SK-N-SH (cell line): ENCODE measurements at regions not wholly inside any gene's neighbourhood (a gene's known extent, or its start where the extent isn't known, plus 50 kb on each side); places are given as distances from the start of the nearest gene placed in this dataset.

ENCODE experiments used
- CTCF ChIA-PET: fragments of 300-600, 350-600 bp; formaldehyde crosslinking; extraction: SDS; loops from one replicate; lab custom pipeline; 2021; lab: Yijun Ruan, JAX
- POLR2A ChIA-PET: fragments of 350-600 bp; sonication (Branson Sonifier 250); formaldehyde crosslinking; extraction: SDS; loops from one replicate; lab custom pipeline; 2020; ENCODE audit warnings: antibody characterized with exemption, inconsistent platforms; lab: Yijun Ruan, JAX
- DNase-seq: peaks from one replicate; pipeline ENCODE4 v3.0.0; 2012
- H2AFZ ChIP-seq: fragments of 200-600 bp; sonication (generic); 2 replicates; pipeline ENCODE4 v1.8.1; 2016; ENCODE audit warnings: antibody characterized with exemption, mild to moderate bottlenecking, low read depth
- H3F3A ChIP-seq: fragments of 200-600 bp; sonication (generic); replicated peaks from 2 replicates; pipeline ENCODE3; 2016; ENCODE audit warnings: antibody characterized with exemption, mild to moderate bottlenecking; ENCODE audit not compliant: insufficient read depth
- H3K27ac ChIP-seq, 2 experiments: fragments of 200-500 bp in 1 of 2; fragments of 200-600 bp in 1 of 2; sonication (Bioruptor generic) in 1 of 2; sonication (generic), shearing (Covaris generic) in 1 of 2; 2 replicates each; pipeline versions ENCODE4 v1.5.1 to v1.6.1; 2014 to 2016; ENCODE audit warnings: low read depth in 2 of 2, inconsistent platforms in 1 of 2, low read length in 1 of 2, mild to moderate bottlenecking in 1 of 2, mixed read lengths in 1 of 2
- H3K27me3 ChIP-seq: fragments of 200-600 bp; sonication (generic), shearing (Covaris generic); 2 replicates; pipeline ENCODE4 v1.6.1; 2016; ENCODE audit warnings: mixed run types; ENCODE audit not compliant: insufficient read depth
- H3K36me3 ChIP-seq, 2 experiments: fragments of 200-500 bp in 1 of 2; fragments of 200-600 bp in 1 of 2; sonication (Bioruptor generic) in 1 of 2; sonication (generic) in 1 of 2; replicated peaks in 1 of 2; 2 replicates each; pipeline versions ENCODE3 to v1.5.1; 2014 to 2016; ENCODE audit warnings: low read length in 1 of 2, mild to moderate bottlenecking in 1 of 2; ENCODE audit not compliant: insufficient read depth in 2 of 2, control insufficient read depth in 1 of 2
- H3K4me1 ChIP-seq, 2 experiments: fragments of 200-500 bp in 1 of 2; fragments of 200-600 bp in 1 of 2; sonication (Bioruptor generic) in 1 of 2; sonication (generic), shearing (Covaris generic) in 1 of 2; 2 replicates each; pipeline versions ENCODE4 v1.5.1 to v1.6.1; 2014 to 2016; ENCODE audit warnings: low read depth in 1 of 2, low read length in 1 of 2, mixed run types in 1 of 2; ENCODE audit not compliant: insufficient read depth in 2 of 2, control insufficient read depth in 1 of 2
- H3K4me2 ChIP-seq: fragments of 200-600 bp; sonication (generic), shearing (Covaris generic); 2 replicates; pipeline ENCODE4 v1.6.1; 2017; ENCODE audit warnings: mixed run types
- H3K4me3 ChIP-seq, 2 experiments: fragments of 200-500 bp in 1 of 2; fragments of 200-600 bp in 1 of 2; sonication (Bioruptor generic) in 1 of 2; sonication (generic), shearing (Covaris generic) in 1 of 2; 2 replicates each; pipeline versions ENCODE4 v1.5.1 to v1.8.1; 2014 to 2016; ENCODE audit warnings: low read depth in 2 of 2, inconsistent platforms in 1 of 2, low read length in 1 of 2, mild to moderate bottlenecking in 1 of 2, mixed read lengths in 1 of 2, moderate library complexity in 1 of 2
- H3K79me2 ChIP-seq: fragments of 200-600 bp; sonication (generic); 2 replicates; pipeline ENCODE4 v1.8.1; 2017; ENCODE audit warnings: mild to moderate bottlenecking; ENCODE audit not compliant: insufficient read depth
- H3K9ac ChIP-seq: fragments of 200-600 bp; sonication (generic); 2 replicates; pipeline ENCODE4 v1.6.1; 2017; ENCODE audit warnings: mixed run types
- H3K9me2 ChIP-seq: fragments of 200-600 bp; sonication (generic); 2 replicates; pipeline ENCODE4 v1.6.1; 2017; ENCODE audit warnings: mixed run types
- H3K9me3 ChIP-seq: fragments of 200-600 bp; sonication (generic); 2 replicates; pipeline ENCODE4 v1.6.1; 2017; ENCODE audit warnings: mixed run types, mild to moderate bottlenecking, moderate library complexity
- H4K20me1 ChIP-seq: fragments of 200-600 bp; sonication (generic); 2 replicates; pipeline ENCODE4 v1.6.1; 2017; ENCODE audit warnings: mild to moderate bottlenecking, mixed run types; ENCODE audit not compliant: insufficient read depth
- FOSL2 ChIP-seq: IDR thresholded peaks from 2 replicates; pipeline ENCODE4 v1.4.0; 2012; ENCODE audit warnings: low read depth, mild to moderate bottlenecking, moderate library complexity, borderline replicate concordance
- FOXJ3 ChIP-seq: sonication (generic); formaldehyde crosslinking; IDR thresholded peaks from 2 replicates; pipeline ENCODE4 v1.5.1; 2020; ENCODE audit warnings: mild to moderate bottlenecking, missing genetic modification reagents
- FOXM1 ChIP-seq: IDR thresholded peaks from 2 replicates; pipeline ENCODE4 v1.4.0; 2012; ENCODE audit warnings: low read depth, mild to moderate bottlenecking
- GABPA ChIP-seq: IDR thresholded peaks from 2 replicates; pipeline ENCODE4 v1.4.0; 2012; ENCODE audit warnings: low read depth, mild to moderate bottlenecking
- GATA2 ChIP-seq: sonication (generic); formaldehyde crosslinking; IDR thresholded peaks from 2 replicates; pipeline ENCODE4 v1.5.0; 2020; ENCODE audit warnings: mild to moderate bottlenecking, missing genetic modification reagents
- IRF3 ChIP-seq: fragments of 150-350 bp; IDR thresholded peaks from 2 replicates; pipeline ENCODE4 v1.6.1; 2016; ENCODE audit warnings: mild to moderate bottlenecking, low read depth, low read length
- MAX ChIP-seq: IDR thresholded peaks from 2 replicates; pipeline ENCODE4 v1.4.0; 2012; ENCODE audit warnings: low read depth
- MEF2A ChIP-seq: IDR thresholded peaks from 2 replicates; pipeline ENCODE4 v1.4.0; 2012; ENCODE audit warnings: low read depth, borderline replicate concordance
- MXI1 ChIP-seq: IDR thresholded peaks from 2 replicates; pipeline ENCODE4 v1.6.1; 2012; ENCODE audit warnings: mild to moderate bottlenecking, low read depth, low read length, improper control_type of control experiment
- NFIC ChIP-seq: IDR thresholded peaks from 2 replicates; pipeline ENCODE4 v1.4.0; 2012; ENCODE audit warnings: borderline replicate concordance
- NRF1 ChIP-seq: IDR thresholded peaks from 2 replicates; pipeline ENCODE4 v1.6.1; 2012; ENCODE audit warnings: low read depth, mild to moderate bottlenecking, low read length
- POLR2AphosphoS5 ChIP-seq: IDR thresholded peaks from 2 replicates; pipeline ENCODE4 v1.6.1; 2012; ENCODE audit warnings: low read depth, low read length
- RAD21 ChIP-seq: IDR thresholded peaks from 2 replicates; pipeline ENCODE4 v1.6.1; 2012; ENCODE audit warnings: mild to moderate bottlenecking, low read length
- RCOR1 ChIP-seq: fragments of 150-350 bp; IDR thresholded peaks from 2 replicates; pipeline ENCODE4 v1.6.1; 2017; ENCODE audit warnings: antibody characterized with exemption, low read length
- RFX5 ChIP-seq: IDR thresholded peaks from 2 replicates; pipeline ENCODE4 v1.6.1; 2012; ENCODE audit warnings: mild to moderate bottlenecking, improper control_type of control experiment, low read length
- RXRA ChIP-seq: IDR thresholded peaks from 2 replicates; pipeline ENCODE4 v1.4.0; 2012; ENCODE audit warnings: low read depth, mild to moderate bottlenecking, borderline replicate concordance
- SMC3 ChIP-seq: IDR thresholded peaks from 2 replicates; pipeline ENCODE4 v1.6.1; 2012; ENCODE audit warnings: low read depth, low read length, improper control_type of control experiment
- YY1 ChIP-seq: IDR thresholded peaks from 2 replicates; pipeline ENCODE4 v1.4.0; 2012; ENCODE audit warnings: low read depth, mild to moderate bottlenecking
- WGBS: methylation state at CpG from one replicate; pipeline ENCODE4 v1.1.6; 2017; ENCODE audit warnings: low lambda C conversion rate; 5-methylcytosine and 5-hydroxymethylcytosine counted together
- TF ChIP-seq, protein P1 (sequence below): IDR thresholded peaks from 2 replicates; pipeline ENCODE4; 2012
- TF ChIP-seq, protein P2 (sequence below): fragments of 200-600 bp; sonication (generic); IDR thresholded peaks from 2 replicates; pipeline ENCODE4 v1.6.1; 2017; ENCODE audit warnings: antibody characterized with exemption, mild to moderate bottlenecking, moderate library complexity
- TF ChIP-seq, protein P3 (sequence below): IDR thresholded peaks from 2 replicates; pipeline ENCODE4 v1.6.1; 2012; ENCODE audit warnings: mild to moderate bottlenecking, low read depth, low read length, moderate library complexity

GRCh38 chr18:75483662-75484061 lies 56.2 kb upstream of the SMIM21 start:
- ChIA-PET POLR2A (no interaction called here), CTCF (interaction anchor here (1.7 kb wide), 1 partner anchor 17 kb away, joined by 4 read pairs; no protein-coding TSS in a partner anchor)
- TF ChIP-seq SMC3 (no peak), GATA2 (CRISPR knock-in tag) (no peak), NFIC (no peak), RCOR1 (no peak), RAD21 (no peak), IRF3 (no peak), FOXJ3 (CRISPR knock-in tag) (no peak), POLR2AphosphoS5 (no peak)
- TF ChIP-seq, protein P1, sequence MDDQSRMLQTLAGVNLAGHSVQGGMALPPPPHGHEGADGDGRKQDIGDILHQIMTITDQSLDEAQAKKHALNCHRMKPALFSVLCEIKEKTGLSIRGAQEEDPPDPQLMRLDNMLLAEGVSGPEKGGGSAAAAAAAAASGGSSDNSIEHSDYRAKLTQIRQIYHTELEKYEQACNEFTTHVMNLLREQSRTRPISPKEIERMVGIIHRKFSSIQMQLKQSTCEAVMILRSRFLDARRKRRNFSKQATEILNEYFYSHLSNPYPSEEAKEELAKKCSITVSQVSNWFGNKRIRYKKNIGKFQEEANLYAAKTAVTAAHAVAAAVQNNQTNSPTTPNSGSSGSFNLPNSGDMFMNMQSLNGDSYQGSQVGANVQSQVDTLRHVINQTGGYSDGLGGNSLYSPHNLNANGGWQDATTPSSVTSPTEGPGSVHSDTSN = no peak
- TF ChIP-seq, all 33 proteins: peak for 0
- Histone ChIP-seq H3K9me2 (no peaks in the 10 kb centered on the region), H3K27me3 (no peaks in the 10 kb centered on the region), H3K4me1 (no peaks in the 10 kb centered on the region), H3K4me3 (no peak overlapping the region), H3F3A (no peaks in the 10 kb centered on the region), H3K9me3 (no peaks in the 10 kb centered on the region), H3K9ac (no peak overlapping the region), H3K79me2 (no peaks in the 10 kb centered on the region), H4K20me1 (no peaks in the 10 kb centered on the region), H2AFZ (no peak overlapping the region), H3K27ac (no peak overlapping the region), H3K36me3 (no peaks in the 10 kb centered on the region), H3K4me2 (no peak overlapping the region)
- WGBS = 49% methylated on average over 3 of the region's 3 CpGs
- DNase-seq = no peak

GRCh38 chr18:75482880-75483279 lies 55.4 kb upstream of the SMIM21 start:
- Histone ChIP-seq H3K4me1 (no peaks in the 10 kb centered on the region), H3K4me3 (no peak overlapping the region), H4K20me1 (no peaks in the 10 kb centered on the region), H3K79me2 (no peaks in the 10 kb centered on the region), H3K36me3 (no peaks in the 10 kb centered on the region), H3F3A (no peaks in the 10 kb centered on the region), H2AFZ (no peak overlapping the region), H3K4me2 (no peak overlapping the region), H3K9ac (no peak overlapping the region), H3K9me3 (no peaks in the 10 kb centered on the region), H3K9me2 (no peaks in the 10 kb centered on the region), H3K27me3 (no peaks in the 10 kb centered on the region), H3K27ac (no peak overlapping the region)
- DNase-seq = no peak
- ChIA-PET POLR2A (no interaction called here), CTCF (interaction anchor here (1.7 kb wide), 1 partner anchor 17 kb away, joined by 4 read pairs; no protein-coding TSS in a partner anchor)
- no peak for TF ChIP-seq GATA2 (CRISPR knock-in tag)
- no peak for TF ChIP-seq GABPA
- TF ChIP-seq, protein P2, sequence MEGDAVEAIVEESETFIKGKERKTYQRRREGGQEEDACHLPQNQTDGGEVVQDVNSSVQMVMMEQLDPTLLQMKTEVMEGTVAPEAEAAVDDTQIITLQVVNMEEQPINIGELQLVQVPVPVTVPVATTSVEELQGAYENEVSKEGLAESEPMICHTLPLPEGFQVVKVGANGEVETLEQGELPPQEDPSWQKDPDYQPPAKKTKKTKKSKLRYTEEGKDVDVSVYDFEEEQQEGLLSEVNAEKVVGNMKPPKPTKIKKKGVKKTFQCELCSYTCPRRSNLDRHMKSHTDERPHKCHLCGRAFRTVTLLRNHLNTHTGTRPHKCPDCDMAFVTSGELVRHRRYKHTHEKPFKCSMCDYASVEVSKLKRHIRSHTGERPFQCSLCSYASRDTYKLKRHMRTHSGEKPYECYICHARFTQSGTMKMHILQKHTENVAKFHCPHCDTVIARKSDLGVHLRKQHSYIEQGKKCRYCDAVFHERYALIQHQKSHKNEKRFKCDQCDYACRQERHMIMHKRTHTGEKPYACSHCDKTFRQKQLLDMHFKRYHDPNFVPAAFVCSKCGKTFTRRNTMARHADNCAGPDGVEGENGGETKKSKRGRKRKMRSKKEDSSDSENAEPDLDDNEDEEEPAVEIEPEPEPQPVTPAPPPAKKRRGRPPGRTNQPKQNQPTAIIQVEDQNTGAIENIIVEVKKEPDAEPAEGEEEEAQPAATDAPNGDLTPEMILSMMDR = no peak
- no peak for TF ChIP-seq FOXM1
- TF ChIP-seq MXI1 = no peak
- TF ChIP-seq, protein P3, sequence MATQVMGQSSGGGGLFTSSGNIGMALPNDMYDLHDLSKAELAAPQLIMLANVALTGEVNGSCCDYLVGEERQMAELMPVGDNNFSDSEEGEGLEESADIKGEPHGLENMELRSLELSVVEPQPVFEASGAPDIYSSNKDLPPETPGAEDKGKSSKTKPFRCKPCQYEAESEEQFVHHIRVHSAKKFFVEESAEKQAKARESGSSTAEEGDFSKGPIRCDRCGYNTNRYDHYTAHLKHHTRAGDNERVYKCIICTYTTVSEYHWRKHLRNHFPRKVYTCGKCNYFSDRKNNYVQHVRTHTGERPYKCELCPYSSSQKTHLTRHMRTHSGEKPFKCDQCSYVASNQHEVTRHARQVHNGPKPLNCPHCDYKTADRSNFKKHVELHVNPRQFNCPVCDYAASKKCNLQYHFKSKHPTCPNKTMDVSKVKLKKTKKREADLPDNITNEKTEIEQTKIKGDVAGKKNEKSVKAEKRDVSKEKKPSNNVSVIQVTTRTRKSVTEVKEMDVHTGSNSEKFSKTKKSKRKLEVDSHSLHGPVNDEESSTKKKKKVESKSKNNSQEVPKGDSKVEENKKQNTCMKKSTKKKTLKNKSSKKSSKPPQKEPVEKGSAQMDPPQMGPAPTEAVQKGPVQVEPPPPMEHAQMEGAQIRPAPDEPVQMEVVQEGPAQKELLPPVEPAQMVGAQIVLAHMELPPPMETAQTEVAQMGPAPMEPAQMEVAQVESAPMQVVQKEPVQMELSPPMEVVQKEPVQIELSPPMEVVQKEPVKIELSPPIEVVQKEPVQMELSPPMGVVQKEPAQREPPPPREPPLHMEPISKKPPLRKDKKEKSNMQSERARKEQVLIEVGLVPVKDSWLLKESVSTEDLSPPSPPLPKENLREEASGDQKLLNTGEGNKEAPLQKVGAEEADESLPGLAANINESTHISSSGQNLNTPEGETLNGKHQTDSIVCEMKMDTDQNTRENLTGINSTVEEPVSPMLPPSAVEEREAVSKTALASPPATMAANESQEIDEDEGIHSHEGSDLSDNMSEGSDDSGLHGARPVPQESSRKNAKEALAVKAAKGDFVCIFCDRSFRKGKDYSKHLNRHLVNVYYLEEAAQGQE = no peak
- TF ChIP-seq SMC3 = no peak
- no peak for TF ChIP-seq RXRA
- no peak for TF ChIP-seq RAD21
- no peak for TF ChIP-seq YY1
- TF ChIP-seq NRF1 = no peak
- no peak for TF ChIP-seq FOSL2
- no peak for TF ChIP-seq FOXJ3 (CRISPR knock-in tag)
- no peak for TF ChIP-seq RFX5
- TF ChIP-seq MAX = no peak
- no peak for TF ChIP-seq MEF2A
